ENCODE measurements at regions not wholly inside any gene's neighbourhood (a gene's known extent, or its start where the extent isn't known, plus 50 kb on each side); places are given as distances from the start of the nearest gene placed in this dataset.
A peak's percentile ranks its signal among the peaks of the same experiment; 100 is the strongest.
"Not testable (repeated sequence)": the region's sequence is repeated elsewhere in the genome, so short reads cannot be mapped to it uniquely, and the experiment has no call there.

DNA sequence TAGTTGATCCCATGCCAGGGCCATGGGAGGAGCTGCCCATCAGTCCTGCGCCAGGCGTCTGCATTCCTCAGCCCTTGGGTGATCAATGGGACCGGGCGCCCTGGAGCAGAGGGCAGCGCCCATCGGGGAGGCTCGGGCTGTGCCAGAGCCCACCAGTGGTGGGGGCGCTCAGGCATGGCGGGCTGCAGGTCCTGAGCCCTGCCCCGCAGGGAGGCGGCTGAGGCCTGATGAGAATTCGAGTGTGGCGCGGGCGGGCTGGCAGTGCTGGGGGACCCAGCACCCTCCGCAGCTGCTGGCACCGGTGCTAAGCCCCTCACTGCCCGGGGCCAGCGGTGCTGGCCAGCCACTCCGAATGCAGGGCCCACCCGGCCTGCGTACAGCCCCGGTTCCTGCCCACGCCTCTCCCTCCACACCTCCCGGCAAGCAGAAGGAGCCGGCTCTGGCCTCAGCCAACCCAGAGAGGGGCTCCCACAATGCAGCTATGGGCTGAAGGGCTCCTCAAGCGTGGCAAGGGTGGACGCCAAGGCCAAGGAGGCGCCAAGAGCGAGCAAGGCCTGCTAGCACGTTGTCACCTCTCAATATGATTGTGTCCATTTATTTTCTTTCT is 238.1 kb upstream of the OLFM3 start:
- TF ChIP-seq POLR2AphosphoS5 (IDR thresholded peaks at IDR 0.05) = no peak
- no peak for TF ChIP-seq EP300 (IDR thresholded peaks at IDR 0.05)
- TF ChIP-seq, protein P1, sequence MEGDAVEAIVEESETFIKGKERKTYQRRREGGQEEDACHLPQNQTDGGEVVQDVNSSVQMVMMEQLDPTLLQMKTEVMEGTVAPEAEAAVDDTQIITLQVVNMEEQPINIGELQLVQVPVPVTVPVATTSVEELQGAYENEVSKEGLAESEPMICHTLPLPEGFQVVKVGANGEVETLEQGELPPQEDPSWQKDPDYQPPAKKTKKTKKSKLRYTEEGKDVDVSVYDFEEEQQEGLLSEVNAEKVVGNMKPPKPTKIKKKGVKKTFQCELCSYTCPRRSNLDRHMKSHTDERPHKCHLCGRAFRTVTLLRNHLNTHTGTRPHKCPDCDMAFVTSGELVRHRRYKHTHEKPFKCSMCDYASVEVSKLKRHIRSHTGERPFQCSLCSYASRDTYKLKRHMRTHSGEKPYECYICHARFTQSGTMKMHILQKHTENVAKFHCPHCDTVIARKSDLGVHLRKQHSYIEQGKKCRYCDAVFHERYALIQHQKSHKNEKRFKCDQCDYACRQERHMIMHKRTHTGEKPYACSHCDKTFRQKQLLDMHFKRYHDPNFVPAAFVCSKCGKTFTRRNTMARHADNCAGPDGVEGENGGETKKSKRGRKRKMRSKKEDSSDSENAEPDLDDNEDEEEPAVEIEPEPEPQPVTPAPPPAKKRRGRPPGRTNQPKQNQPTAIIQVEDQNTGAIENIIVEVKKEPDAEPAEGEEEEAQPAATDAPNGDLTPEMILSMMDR (IDR thresholded peaks at IDR 0.05) = no peak
- no peak for TF ChIP-seq POLR2A (IDR thresholded peaks at IDR 0.05)
- Histone ChIP-seq H3K4me3 (no peak overlapping the region), H3K36me3 (no peaks in the 10 kb centered on the region), H3K27me3 (no peaks in the 10 kb centered on the region), H3K9me3 (no peaks in the 10 kb centered on the region), H3K27ac (no peak overlapping the region), H3K4me1 (no peaks in the 10 kb centered on the region)
- DNase-seq = no peak
- 90 to 91% methylated on average over 31 of the region's 31 CpGs for WGBS, 2 donors
- intact Hi-C loops (cut with DNase I) = no loop called here

DNA sequence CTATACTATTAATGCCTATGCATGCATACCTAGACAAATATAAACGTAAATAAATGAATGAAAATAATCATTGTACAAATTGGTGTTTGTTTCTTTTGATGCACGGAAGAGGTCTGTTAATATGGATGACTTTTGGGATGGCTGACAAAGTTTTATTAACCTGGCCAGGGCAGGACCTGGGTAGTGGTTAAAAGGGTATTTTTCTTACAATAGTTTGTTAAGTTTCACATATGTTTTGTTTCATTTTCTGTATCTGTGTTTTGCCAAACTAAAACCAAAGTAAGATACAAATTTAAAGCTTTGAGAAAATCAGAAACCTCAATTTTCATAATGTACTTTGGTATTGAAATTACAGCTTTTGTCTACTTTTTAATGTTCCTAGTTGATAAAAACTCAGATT is 222.7 kb upstream of the OLFM3 start:
- TF ChIP-seq POLR2AphosphoS5 (IDR thresholded peaks at IDR 0.05) = no peak
- no peak for TF ChIP-seq EP300 (IDR thresholded peaks at IDR 0.05)
- TF ChIP-seq, protein P1 (IDR thresholded peaks at IDR 0.05) = no peak
- TF ChIP-seq POLR2A (IDR thresholded peaks at IDR 0.05) = no peak
- Histone ChIP-seq H3K4me3 (no peak overlapping the region), H3K27ac (no peak overlapping the region), H3K9me3 (no peaks in the 10 kb centered on the region), H3K36me3 (no peaks in the 10 kb centered on the region), H3K4me1 (no peaks in the 10 kb centered on the region), H3K27me3 (no peaks in the 10 kb centered on the region)
- intact Hi-C loops (cut with DNase I) = no loop called here
- 47 to 71% methylated on average over 2 of the region's 2 CpGs for WGBS, 2 donors
- no peak for DNase-seq

DNA sequence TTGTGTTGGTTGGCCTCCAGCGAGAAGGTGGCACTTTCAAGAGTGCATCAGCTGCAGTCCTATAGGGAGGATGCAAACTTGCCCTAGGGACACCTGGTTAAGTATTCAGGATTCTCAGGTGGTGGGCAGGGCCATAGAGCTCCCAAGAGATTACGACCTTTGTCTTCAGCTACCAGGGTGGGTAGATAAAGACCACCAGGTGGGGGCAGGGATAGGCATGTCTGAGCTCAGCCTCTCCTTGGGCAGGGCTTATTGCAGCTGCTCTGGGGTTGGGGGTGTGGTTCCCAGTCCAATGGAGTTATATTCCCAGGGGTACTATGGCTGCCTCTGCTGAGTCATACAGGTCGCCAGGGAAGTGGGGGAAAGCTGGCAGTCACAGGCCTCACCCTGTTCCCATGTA is 214.2 kb upstream of the OLFM3 start:
- DNase-seq; H3K9me3 ChIP-seq; H3K27ac ChIP-seq; H3K4me3 ChIP-seq; H3K36me3 ChIP-seq; intact Hi-C loops (cut with DNase I); H3K27me3 ChIP-seq; H3K4me1 ChIP-seq: not testable (repeated sequence)
- 56 to 65% methylated on average over 3 of the region's 3 CpGs for WGBS, 2 donors

DNA sequence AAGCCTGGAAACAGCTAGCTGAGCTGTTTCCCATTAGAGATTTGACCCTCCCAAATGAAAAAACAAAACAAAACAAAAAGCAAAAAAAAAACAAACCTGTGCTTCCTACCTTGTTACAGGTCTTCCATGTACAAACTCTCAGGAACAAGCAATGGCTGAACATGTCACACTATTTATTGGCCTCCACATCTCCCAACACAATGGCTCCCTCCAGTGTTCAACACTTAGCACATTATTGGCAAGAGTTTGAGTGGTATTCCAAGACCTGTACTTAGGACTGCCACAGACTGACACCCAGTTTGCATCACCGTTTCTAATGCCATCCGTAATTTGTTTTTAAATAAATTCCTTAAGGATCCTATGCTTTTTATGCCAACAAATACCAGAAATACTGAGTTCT is 195.0 kb upstream of the OLFM3 start:
- Histone ChIP-seq H3K27ac (no peak overlapping the region), H3K4me1 (no peaks in the 10 kb centered on the region), H3K36me3 (no peaks in the 10 kb centered on the region), H3K27me3 (no peaks in the 10 kb centered on the region), H3K4me3 (no peak overlapping the region), H3K9me3 (no peaks in the 10 kb centered on the region)
- TF ChIP-seq, protein P1 (IDR thresholded peaks at IDR 0.05) = peak in 1 of 4 experiments; percentile 10
- no peak for TF ChIP-seq POLR2A (IDR thresholded peaks at IDR 0.05)
- no peak for DNase-seq
- intact Hi-C loops (cut with DNase I) = no loop called here
- 11 to 40% methylated on average over 2 of the region's 2 CpGs for WGBS, 2 donors

DNA sequence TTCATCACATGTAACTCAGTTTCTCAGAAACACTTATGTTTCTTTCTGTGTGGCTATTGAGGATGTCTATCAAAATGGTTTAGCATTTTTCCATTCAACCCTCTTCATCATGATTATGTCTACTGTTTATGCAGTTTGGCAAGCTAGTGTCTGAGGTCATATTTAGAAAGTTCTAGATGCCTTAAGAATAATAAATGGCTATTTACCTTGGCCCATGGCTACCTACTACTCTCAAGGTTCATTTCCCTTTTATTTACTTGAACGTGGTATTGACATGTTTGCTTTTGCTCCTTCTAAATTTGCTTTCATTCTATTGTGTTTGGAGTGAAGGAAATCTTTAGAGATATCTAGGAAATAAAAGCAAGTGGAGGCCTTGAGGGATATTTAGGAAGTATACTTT is 193.7 kb upstream of the OLFM3 start:
- intact Hi-C loops (cut with DNase I) = no loop called here
- no peak overlapping the region for H3K4me3 ChIP-seq
- TF ChIP-seq, protein P1 (IDR thresholded peaks at IDR 0.05) = no peak
- TF ChIP-seq EP300 (IDR thresholded peaks at IDR 0.05) (no peak), POLR2AphosphoS5 (IDR thresholded peaks at IDR 0.05) (no peak)
- no peak for DNase-seq
- no peak overlapping the region for H3K27ac ChIP-seq
- H3K9me3 ChIP-seq = no peaks in the 10 kb centered on the region
- H3K27me3 ChIP-seq = no peaks in the 10 kb centered on the region
- no peaks in the 10 kb centered on the region for H3K4me1 ChIP-seq
- WGBS, 2 donors = 6 to 37% methylated on average over 1 of the region's 1 CpG
- no peaks in the 10 kb centered on the region for H3K36me3 ChIP-seq
